ENCODE measurements at regions not wholly inside any gene's neighbourhood (a gene's known extent, or its start where the extent isn't known, plus 50 kb on each side); places are given as distances from the start of the nearest gene placed in this dataset.

GRCh38 chr20:59512651-59513050 is 91.7 kb upstream of the PHACTR3 start:
- Histone ChIP-seq H3K36me3 (ENCODE audit: control insufficient read depth, insufficient read depth, low read length) (no peaks in the 10 kb centered on the region), H3K4me2 (ENCODE audit: extremely low read depth, insufficient read depth, low read length) (no peak overlapping the region)

DNA sequence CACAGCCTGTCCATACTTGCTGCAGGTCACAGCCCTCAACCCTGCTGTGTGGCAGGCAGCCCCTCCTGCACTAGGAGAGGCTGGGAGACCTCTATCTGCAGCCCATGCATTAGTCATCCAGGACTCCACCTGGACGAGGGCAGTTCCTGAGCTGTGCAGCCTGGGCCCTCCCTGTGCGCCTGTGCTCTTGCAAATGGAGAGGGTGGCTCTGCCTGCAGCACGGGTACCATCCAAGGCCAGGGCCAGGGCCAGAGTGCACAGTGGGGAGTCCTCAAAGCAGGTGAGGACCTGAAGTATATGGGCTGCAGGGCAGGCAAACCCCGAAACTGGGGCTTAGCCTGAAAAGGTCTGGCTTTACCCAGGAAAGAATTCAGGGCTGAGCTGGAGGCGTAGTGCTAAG is 89.8 kb upstream of the PHACTR3 start:
- H4K20me1 ChIP-seq (ENCODE audit: control insufficient read depth, extremely low read depth, insufficient read depth, low read length): no peaks in the 10 kb centered on the region
- TF ChIP-seq EZH2 (IDR thresholded peaks at IDR 0.05; ENCODE audit: low read length, missing control alignments): no peak
- TF ChIP-seq, protein P1, sequence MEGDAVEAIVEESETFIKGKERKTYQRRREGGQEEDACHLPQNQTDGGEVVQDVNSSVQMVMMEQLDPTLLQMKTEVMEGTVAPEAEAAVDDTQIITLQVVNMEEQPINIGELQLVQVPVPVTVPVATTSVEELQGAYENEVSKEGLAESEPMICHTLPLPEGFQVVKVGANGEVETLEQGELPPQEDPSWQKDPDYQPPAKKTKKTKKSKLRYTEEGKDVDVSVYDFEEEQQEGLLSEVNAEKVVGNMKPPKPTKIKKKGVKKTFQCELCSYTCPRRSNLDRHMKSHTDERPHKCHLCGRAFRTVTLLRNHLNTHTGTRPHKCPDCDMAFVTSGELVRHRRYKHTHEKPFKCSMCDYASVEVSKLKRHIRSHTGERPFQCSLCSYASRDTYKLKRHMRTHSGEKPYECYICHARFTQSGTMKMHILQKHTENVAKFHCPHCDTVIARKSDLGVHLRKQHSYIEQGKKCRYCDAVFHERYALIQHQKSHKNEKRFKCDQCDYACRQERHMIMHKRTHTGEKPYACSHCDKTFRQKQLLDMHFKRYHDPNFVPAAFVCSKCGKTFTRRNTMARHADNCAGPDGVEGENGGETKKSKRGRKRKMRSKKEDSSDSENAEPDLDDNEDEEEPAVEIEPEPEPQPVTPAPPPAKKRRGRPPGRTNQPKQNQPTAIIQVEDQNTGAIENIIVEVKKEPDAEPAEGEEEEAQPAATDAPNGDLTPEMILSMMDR (conservative IDR thresholded peaks at IDR 0.05 in 1 of 2, IDR thresholded peaks at IDR 0.05 in 1 of 2; ENCODE audit: low read depth in 1 of 2, low read length in 2 of 2): no peak
- H3K36me3 ChIP-seq (ENCODE audit: control insufficient read depth, insufficient read depth, low read length): no peaks in the 10 kb centered on the region
- no peak overlapping the region for H3K27ac ChIP-seq (ENCODE audit: insufficient read depth, low read length)
- H3K79me2 ChIP-seq (ENCODE audit: control insufficient read depth, insufficient read depth, low read length): no peaks in the 10 kb centered on the region
- H2AFZ ChIP-seq (ENCODE audit: low read length): no peak overlapping the region
- H3K9ac ChIP-seq (ENCODE audit: insufficient read depth, low read length): no peak overlapping the region
- H3K4me1 ChIP-seq (ENCODE audit: control insufficient read depth, extremely low read depth, insufficient read depth, low read length): no peaks in the 10 kb centered on the region
- H3K9me3 ChIP-seq (ENCODE audit: control insufficient read depth, insufficient read depth, low read depth, low read length): no peaks in the 10 kb centered on the region
- no peaks in the 10 kb centered on the region for H3K27me3 ChIP-seq (ENCODE audit: control insufficient read depth, insufficient read depth, low read length)
- no peak overlapping the region for H3K4me3 ChIP-seq (replicated peaks in 1 of 4; ENCODE audit: control extremely low read depth in 1 of 4, insufficient read depth in 1 of 4, low read depth in 3 of 4, low read length in 4 of 4)
- no peak overlapping the region for H3K4me2 ChIP-seq (ENCODE audit: extremely low read depth, insufficient read depth, low read length)
- DNase-seq (ENCODE audit: low read depth in 2 of 2): no peak

More at GRCh38 chr20:59512651-59513050, 91.7 kb upstream of the PHACTR3 start:
- Histone ChIP-seq H3K27ac (ENCODE audit: insufficient read depth, low read length) (no peak overlapping the region), H3K4me3 (replicated peaks in 1 of 4; ENCODE audit: control extremely low read depth in 1 of 4, insufficient read depth in 1 of 4, low read depth in 3 of 4, low read length in 4 of 4) (no peak overlapping the region), H2AFZ (ENCODE audit: low read length) (no peak overlapping the region), H3K79me2 (ENCODE audit: control insufficient read depth, insufficient read depth, low read length) (no peaks in the 10 kb centered on the region), H3K4me1 (ENCODE audit: control insufficient read depth, extremely low read depth, insufficient read depth, low read length) (no peaks in the 10 kb centered on the region), H3K9ac (ENCODE audit: insufficient read depth, low read length) (no peak overlapping the region), H3K9me3 (ENCODE audit: control insufficient read depth, insufficient read depth, low read depth, low read length) (no peaks in the 10 kb centered on the region), H4K20me1 (ENCODE audit: control insufficient read depth, extremely low read depth, insufficient read depth, low read length) (no peaks in the 10 kb centered on the region), H3K27me3 (ENCODE audit: control insufficient read depth, insufficient read depth, low read length) (no peaks in the 10 kb centered on the region)
- DNase-seq (ENCODE audit: low read depth in 2 of 2): no peak
- no peak for TF ChIP-seq EZH2 (IDR thresholded peaks at IDR 0.05; ENCODE audit: low read length, missing control alignments)
- TF ChIP-seq, protein P1 (conservative IDR thresholded peaks at IDR 0.05 in 1 of 2, IDR thresholded peaks at IDR 0.05 in 1 of 2; ENCODE audit: low read depth in 1 of 2, low read length in 2 of 2): no peak

GRCh38 chr20:59515013-59515905 is 89.1 kb upstream of the PHACTR3 start:
- H3K9ac ChIP-seq (ENCODE audit: insufficient read depth, low read length): no peak overlapping the region
- H3K4me3 ChIP-seq (replicated peaks in 1 of 4; ENCODE audit: control extremely low read depth in 1 of 4, insufficient read depth in 1 of 4, low read depth in 3 of 4, low read length in 4 of 4): no peak overlapping the region
- no peaks in the 10 kb centered on the region for H4K20me1 ChIP-seq (ENCODE audit: control insufficient read depth, extremely low read depth, insufficient read depth, low read length)
- H3K27ac ChIP-seq (ENCODE audit: insufficient read depth, low read length): no peak overlapping the region
- no peaks in the 10 kb centered on the region for H3K36me3 ChIP-seq (ENCODE audit: control insufficient read depth, insufficient read depth, low read length)
- H3K9me3 ChIP-seq (ENCODE audit: control insufficient read depth, insufficient read depth, low read depth, low read length): no peaks in the 10 kb centered on the region
- H3K4me2 ChIP-seq (ENCODE audit: extremely low read depth, insufficient read depth, low read length): no peak overlapping the region
- no peaks in the 10 kb centered on the region for H3K4me1 ChIP-seq (ENCODE audit: control insufficient read depth, extremely low read depth, insufficient read depth, low read length)
- DNase-seq (ENCODE audit: low read depth in 2 of 2): peak; percentile 23 to 38
- TF ChIP-seq EZH2 (IDR thresholded peaks at IDR 0.05; ENCODE audit: low read length, missing control alignments): no peak
- TF ChIP-seq, protein P1 (conservative IDR thresholded peaks at IDR 0.05 in 1 of 2, IDR thresholded peaks at IDR 0.05 in 1 of 2; ENCODE audit: low read depth in 1 of 2, low read length in 2 of 2): peak; percentile 56 to 78
- no peak overlapping the region for H2AFZ ChIP-seq (ENCODE audit: low read length)
- no peaks in the 10 kb centered on the region for H3K79me2 ChIP-seq (ENCODE audit: control insufficient read depth, insufficient read depth, low read length)
- H3K27me3 ChIP-seq (ENCODE audit: control insufficient read depth, insufficient read depth, low read length): no peaks in the 10 kb centered on the region

Data from fibroblast of lung (primary cell).